Iris pigment epithelial cell (primary cell): ENCODE measurements at regions not wholly inside any gene's neighbourhood (a gene's known extent, or its start where the extent isn't known, plus 50 kb on each side); places are given as distances from the start of the nearest gene placed in this dataset.

Experiments
- DNase-seq: peaks from one replicate; pipeline ENCODE4 v3.0.0-alpha.2; 2011; ENCODE audit warnings: low read depth

DNA sequence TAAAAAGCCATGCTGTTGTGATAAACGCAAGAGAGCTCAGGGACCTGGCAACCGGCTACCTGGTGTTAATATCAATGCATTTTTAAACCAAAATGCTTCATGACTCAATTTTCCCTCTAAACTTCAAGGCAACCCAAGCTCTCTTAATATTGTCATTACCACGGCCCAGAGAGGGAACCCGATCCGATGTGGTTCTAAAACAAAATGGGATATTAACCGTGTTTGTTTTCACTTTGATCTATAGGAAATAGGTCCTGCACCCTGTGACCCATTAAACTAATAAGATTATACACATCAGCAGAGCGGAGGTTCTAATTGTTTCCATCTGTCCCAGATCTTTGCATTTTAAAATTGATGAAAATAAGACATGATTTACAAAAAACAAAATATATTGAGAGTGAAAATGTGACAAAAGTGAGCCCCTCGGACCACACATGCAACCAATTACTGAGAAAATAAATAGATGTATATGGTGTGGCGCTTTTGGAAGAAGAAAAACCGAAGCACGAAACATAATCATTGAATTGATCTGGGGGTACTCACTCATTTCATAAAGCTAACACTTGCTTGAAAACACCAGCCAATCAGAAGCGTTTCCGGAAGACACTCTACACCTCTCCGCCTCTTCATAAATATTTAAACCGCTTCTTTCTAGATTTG, 290.3 kb upstream of the NFE2L3 start:
- DNase-seq: no peak

DNA sequence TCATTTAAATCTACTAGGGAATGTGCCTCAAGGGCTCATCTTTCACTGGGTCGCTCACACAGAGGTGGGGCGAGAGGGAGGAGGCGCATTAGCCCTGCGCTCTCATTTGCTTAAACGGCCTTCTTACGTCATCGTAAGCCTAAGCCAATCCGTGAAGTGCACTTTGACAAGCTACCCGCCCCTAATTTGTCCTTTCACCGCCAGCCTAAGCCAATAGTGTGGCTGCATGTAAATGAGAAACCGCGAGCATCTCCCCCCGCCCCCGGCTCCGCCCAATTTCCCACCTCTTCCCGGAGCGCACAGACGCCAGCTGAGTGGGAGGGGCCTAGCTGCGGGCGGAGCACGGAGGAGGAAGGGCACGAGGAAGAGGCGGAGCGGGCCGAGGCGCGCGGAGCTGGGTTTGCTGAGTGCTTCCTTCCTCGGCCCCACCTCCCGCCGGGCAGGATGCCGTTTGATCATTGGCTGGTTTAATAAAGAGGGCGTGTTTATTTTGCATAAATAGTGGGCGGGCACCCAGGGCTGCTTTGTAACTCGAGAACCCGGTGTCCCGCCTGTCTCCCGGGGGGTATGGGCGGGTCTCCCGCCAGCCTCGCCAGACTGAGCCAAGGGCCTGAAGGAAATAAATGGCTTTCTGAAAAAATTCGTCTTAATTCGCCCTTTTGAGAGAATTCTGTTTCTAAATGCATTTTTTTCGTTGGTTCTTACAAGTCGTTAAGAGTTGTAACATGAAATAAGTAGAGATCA, 289.6 kb upstream of the NFE2L3 start:
- peak; percentile 100 for DNase-seq

DNA sequence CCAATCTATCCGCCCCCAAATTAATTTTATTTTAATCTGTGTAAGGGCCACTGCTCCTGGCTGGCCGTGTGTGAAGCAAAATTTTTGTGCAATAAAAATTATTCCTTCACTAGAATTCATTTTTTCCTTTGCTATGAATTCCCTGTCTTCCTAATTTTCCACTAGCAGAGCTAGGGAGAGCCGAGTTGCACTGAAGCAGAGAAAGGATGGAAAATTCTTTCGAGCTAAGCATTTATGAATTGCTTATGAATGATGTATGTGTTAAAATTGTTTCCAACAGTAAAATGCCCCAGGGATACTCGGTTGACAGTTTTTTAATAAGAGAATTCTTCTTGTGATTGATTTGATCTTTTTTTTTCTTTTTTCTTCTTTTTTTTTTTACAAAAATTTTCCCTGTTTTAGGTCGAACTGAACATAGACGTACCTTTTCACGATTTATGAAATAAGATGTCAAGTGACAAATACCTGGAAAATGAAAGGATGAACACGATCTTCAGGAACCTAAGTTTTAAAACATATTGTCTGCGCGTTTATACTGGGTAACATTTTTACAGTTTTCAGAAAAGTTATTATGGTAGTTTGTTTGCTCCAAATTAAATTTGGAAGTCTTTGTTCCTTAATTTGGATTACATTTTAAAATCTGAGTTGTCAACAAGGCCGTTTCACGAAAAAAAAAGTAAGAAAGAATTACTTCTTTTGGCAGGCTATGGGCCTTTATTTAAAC, 288.8 kb upstream of the NFE2L3 start:
- no peak for DNase-seq

DNA sequence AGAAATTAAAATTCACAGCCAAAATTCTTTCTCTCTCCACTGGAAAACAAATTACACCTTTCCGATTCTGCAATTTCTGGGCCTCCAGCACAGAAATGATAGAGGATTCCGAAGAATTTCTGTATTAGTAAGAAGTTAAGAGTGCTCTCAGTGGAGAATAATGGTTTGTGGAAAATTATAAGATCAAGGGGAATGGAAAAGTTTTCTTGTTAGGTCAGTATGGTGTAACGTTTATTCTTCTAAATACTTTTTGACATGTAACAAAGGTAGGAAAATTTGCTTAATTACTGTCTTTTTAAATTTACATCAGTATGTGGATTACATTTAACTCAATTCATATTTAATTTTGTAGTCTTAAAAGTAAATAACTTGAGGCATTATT, 288.3 kb upstream of the NFE2L3 start:
- DNase-seq: no peak

DNA sequence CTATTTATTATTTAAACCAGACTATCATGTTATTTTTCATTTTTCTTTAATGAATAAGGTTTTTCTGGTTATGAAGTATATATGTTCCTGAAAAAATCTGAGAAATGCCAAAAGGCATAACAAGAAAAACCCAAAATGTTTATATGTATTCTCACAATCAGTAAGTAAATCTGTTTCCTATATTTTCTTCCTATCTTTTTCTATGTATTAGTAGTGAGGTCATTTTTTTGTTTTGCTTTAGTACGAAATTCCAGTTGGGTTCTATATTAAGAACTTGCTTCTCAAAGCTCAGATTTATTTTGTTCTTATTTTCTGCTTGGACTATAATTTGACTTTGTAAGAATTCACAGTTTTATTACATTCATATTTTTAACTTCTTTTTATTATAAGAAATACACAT, 287.5 kb upstream of the NFE2L3 start:
- no peak for DNase-seq

DNA sequence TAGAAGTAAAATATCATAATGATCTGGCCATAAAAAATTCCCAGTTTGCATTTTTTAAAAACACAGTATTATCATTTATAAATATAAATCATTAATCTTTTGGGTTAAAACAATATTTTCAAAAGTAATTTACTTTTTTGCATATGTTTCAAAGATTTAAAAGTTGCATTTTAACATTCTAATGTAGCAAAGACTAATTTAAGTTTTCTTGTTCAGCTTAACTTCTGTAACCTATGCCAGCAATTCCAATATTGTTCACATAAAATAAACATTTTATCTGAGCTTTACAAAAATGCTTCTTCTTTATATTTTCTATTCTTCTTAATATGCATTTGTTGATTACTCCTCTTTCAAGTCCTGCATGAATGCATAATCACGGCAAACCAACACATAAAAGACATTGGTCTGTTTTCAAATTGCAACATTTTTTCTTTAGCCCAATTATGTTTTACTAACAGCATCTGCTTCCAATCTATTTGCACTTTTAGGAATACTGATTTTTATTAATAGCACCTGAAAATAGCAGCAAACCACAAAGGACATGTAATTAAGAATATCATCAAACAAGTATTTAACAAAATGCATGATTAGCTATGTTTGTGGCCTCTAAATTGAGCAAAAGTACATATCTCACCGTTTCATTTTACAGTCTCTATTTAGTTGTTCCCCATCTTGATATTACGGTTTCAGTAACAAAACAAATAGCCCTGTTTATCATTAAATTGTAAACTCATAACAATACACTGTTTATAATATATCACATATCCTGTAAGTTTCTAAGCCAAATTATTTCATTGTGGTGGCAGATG, 286.9 kb upstream of the NFE2L3 start:
- no peak for DNase-seq

DNA sequence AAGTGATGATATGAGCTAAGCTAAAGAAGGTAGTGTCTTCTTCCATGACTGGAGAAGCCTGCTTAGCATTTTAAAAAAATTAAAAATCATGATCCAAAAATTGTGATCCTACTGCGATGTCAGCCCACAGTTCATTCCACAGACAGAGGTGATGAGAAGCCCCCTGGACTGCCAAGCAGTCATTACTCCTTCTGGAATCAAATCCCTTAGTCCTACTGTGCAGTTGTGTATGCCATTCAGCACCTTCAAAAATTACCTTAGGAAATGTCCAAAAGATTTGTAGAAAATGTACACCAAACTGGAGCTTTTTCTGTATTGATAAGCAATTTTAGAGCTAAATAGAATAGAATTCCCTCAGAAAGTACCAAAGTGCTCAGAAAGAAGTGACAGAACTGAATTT, 283.5 kb upstream of the NFE2L3 start:
- DNase-seq: no peak

DNA sequence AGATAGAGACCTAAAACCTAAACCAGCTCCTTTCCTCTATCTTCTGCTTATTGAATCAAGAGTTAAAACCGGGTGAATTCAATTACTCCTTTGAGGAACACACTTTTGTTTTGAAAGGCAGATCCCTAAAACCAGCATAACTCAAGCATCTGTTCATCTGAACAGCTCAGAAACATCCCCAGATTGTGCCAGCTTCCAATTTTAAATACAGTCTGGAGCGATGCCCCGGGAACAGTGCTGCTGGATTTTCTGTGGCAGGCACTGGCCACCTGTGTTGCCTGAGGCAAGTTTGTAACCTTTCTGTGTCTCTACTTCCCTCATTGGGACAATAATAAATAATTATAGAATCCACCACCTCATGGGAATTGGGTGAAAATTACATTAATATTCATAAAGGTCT, 281.4 kb upstream of the NFE2L3 start:
- no peak for DNase-seq

DNA sequence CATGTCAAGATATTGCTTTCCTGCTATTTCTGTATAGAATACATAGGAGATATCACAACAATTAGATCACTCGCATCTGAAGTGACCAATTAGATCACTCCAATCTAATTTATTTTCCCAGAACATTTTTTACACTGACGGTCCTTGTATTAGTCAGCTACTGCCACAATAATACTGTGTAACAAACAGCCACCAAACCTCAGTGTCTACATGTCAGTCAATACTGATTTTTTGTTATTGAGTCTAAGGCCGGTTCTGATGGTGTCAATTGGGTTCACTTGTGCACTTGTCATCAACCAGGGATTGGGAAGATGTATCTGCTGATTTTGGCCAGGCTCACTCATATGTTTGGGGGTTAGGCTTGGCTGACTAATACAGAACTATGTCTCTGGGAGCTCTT, 275.9 kb upstream of the NFE2L3 start:
- no peak for DNase-seq

DNA sequence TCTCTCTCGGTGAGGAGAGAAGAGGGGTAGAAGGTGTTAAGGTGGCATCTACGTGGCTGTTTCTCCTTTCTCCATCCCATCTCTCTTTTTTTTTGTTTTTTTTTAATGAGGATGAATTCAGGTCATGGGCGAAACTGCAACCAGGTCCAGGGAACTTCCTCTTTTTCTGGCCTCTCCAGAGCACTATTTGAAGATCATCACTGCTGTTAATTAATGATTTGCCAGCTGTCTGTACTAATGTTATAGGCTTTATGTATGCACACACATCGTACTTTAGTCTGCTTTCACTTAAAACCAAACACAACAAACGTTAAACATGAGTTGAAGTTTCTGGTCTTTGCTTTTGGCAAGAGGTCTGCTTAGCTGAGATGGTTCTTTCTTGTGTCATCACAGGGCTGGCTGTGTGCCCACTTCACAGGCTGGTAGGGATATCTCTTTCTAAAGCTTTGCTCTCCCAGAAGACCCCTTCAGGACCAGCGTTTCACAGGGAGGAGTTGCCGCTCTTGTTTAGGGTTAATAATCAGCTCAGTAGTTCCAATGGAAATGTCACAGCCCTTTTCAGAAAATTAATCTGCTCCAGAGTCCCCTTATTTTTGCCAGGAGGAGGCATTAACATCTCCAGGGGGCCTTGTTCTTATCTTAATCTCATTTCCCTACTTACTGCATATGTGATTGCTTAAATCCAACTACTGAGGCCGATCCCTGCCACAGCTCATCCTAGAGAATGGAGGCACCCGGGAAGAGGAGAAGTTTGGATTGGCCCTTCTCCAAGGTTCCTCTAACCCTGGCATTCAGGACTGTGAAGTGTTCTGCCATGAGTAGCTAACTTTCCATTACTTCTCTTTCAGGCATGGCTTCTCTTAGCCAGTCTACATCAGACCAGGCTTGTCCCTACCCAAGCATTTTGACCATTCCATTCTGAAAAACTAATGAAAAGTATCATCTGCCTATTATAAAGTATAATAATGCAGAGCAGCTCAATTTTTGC, 273.9 kb upstream of the NFE2L3 start:
- no peak for DNase-seq

DNA sequence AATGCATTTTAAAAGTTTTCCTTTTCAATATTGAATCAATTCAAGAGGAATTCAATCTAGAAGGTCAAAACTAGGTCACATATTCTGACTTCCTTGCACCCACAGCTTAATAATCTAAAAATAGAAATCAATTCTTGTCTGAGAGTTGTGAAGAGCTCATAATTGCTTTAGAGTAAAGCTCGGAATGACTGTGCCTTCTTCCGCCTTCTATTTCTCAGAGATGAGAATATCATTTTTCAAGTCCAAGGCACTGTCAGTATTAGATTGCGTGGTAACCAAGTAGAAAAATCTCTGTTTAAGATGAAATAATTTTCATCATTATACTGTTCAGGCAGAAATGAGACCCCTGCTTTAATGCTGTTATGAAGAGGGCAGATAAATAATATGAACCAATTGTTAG, 272.2 kb upstream of the NFE2L3 start:
- no peak for DNase-seq

DNA sequence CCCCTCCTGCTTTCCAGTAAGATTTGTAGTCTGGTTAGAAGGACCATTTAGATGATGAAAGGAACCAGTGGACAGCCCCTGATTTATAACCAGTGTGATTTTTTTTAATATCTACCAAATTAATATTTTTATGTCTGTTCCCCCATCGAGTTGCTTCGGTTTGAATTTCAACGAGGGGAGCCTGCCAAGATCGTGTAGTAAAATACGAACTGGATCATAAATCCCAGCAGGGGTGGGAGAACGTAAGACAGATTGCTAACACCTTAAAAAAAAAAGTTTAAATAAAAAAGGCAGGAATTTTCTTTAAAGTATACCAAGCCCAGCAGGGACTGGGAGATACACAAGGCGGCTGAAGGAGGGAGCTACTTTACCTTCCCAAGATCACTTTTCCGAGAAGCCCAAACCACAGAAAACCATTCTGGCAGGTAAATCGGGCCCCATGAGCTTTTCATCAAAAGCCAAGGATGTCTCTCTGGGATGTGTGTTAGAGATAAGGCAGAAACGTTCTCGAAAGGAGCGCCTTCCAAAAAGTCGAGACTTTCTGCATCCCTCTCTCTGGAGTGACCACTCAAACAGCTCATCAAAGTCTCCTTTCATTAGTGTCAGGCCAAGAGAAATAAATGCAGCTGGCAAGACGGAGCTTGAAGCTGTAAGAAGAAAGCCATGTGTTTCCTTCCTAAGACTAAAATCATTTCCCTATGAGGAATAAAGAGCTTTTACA, 270.5 kb upstream of the NFE2L3 start:
- DNase-seq: no peak

DNA sequence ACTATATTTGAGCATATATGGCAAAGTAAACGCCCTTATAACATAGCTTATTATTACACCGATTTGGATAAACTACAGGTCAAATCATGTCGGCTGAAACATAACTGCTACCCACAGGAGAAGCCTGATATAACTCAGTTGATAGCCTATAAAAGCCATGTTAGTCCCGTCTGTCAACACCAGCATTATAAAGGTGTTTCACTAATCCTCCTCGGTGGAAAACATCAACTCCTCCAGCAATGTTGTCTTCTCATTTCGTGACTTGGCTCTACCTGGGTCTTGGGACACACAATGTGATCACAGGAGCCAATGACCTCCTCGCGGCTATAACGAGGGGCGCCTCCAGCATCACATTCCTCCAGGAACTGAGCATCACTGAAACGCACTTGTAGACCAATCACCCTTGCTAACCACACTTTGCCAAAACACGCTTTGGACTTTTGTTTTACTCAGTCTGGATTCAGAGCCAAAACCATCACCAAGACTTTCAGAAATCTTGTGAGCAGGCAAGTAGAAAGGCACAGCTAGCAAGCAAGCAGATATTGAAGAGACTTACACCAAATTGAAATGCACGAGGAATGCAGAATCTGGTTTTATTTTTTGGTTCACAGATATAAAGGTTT, 269.7 kb upstream of the NFE2L3 start:
- no peak for DNase-seq

DNA sequence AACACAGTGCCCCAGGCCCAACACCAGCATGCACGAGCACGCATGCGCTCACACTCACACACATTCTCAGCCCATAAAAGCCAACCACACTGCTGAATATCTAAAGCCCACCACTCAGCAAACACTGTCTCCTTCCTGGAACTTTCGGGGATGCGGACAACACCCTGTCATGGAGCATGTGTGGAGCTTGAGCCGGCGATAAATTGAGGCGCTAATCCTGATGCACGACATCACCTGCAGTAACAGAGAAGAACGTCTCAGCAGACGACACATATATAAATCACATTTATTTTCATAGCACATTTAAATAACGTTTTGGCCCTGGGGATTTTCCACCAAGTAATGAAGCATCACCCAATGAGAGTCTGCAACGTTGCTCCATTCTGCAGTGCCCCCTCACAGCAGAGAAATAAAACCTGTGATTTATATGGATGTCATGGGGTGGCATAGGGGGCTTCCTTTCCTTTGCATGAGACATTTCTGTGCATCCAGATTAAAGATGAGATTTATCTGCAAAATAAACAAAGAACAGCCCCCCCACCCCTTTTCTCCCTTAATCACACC, 267.7 kb upstream of the NFE2L3 start:
- DNase-seq: no peak

DNA sequence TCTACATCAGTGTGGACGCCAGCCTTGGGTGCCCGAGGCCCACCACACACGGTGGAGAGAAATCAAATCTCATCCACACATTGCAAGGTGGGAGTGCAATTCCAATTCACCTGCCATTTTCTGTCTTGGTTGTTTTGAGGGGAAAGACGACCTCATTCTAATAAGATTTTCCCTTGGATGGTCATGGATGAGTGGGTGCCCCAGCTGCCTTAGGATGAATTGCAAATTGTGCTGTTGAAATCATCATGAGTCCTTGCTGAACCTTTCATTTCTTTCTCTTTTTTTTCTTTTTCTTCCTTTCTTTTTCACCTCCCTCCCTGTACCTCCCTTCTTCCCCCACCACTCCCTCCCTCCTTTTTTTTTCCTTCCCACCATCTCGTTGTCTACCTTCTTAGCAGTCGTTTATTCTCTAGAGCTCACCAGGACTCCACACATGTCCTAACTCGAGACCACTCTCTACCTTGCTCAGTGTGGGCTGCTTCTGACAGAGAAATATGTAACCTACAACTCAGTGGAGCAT, 266.9 kb upstream of the NFE2L3 start:
- DNase-seq: no peak

DNA sequence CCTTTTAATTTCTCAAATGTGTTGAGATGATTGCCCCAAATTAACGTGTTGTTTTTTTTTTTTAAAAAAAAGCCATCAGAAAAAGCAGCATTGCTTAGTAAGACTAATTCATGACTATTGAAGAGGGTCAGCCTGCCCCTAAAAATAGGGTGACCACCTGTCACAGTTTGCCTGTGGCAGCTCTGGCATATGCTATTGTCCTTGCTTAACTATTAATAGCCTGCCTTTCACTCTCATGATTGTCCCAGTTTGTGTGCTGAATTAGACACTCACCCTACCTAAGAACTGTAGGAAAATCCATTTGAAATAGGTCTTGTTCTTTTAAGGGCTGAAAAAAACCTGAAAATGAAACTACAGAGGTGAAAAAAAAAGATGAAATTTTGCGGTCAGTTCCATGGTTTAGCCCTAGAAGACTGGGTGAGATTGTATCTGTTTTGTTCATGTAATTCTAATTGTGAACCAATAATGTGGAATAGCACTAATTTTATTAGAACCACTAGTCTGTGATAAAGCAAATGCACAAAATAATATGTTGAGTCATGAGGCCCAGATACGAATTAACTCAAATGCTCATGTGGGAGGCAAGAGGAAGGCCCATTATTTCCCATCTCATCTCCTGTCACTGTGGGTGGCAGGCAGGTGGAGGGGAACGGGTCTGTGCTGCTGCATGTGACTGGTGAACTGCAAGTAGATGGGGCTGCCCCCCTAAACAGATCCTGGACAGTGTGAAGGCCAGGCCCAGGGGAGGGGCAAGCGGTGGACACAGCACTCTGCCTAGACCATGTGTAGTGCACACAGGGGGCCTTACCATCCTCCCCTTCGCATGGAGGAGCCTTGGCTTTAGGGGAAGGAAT, 265.4 kb upstream of the NFE2L3 start:
- no peak for DNase-seq

DNA sequence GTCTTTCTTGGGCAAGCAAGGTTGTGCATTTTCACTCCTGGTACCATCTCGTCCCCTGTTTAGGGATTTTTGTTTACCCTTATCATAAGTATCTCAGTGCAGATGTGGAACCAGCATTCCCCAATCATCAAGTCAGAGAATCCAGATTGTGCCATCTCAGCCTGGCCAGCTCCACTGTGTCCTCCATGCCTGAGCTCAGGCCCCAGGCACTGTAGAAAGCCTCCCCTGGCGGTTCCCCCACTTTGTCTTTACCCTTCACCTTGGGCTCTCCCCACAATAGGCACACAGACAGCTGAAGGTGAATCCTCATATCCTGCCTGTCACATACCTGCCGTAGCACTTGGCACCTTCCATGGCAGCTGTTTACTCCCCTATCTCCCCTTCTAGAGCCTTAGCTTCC, 264.7 kb upstream of the NFE2L3 start:
- DNase-seq: no peak

DNA sequence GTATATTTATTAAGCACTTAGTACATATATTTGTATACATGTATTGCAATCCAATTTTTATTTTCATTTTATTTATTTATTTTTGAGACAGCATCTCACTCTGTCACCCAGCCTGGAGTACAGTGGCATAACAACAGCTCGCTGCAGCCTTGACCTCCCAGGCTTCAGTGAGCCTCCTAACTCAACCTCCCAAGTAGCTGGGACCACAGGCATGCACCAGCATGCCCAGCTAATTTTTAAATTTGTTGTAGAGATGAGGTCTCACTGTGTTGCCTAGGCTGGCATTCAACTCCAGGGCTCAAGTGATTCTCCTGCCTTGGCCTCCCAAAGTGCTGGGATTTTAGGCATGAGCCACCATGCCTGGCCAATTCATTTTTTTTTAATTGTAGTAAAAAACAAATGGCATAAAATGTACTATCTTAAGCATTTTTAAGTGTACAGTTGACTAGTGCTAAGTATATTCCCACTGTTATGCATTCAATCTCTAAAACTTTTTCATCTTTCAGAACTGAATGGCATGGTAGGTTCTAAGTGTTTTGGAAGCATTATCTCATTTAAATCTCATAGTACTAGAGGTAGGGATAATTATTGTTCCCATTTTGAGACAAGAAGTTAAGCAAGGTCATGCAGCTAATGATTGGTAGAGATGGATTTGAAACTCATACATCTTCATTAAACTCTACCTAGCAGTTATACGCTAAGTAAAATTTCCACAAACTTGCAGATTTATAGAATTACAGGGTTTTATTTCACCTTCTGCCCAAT, 264.0 kb upstream of the NFE2L3 start:
- DNase-seq: no peak
